Right cardiac atrium (tissue), 5 donors: ENCODE measurements at regions not wholly inside any gene's neighbourhood (a gene's known extent, or its start where the extent isn't known, plus 50 kb on each side); places are given as distances from the start of the nearest gene placed in this dataset.

ENCODE experiments used
- ATAC-seq, 2 donors: fragments of 200-7000 bp; cut with Tn5 transposase; one replicate each; pipeline versions ENCODE4 v1.8.0 to v1.9.1; 2020; ENCODE audit warnings: moderate library complexity in 2 of 2, mild to moderate bottlenecking in 1 of 2
- DNase-seq, 3 donors: peaks; one replicate each; pipeline ENCODE4 v3.0.0-alpha.2; 2020
- H3K27ac ChIP-seq: one replicate; pipeline ENCODE4 v1.5.1; 2013; ENCODE audit warnings: mild to moderate bottlenecking, low read length, control low read depth, moderate library complexity
- H3K27me3 ChIP-seq: one replicate; pipeline ENCODE4 v1.6.1; 2013; ENCODE audit not compliant: control insufficient read depth, insufficient read depth
- H3K4me1 ChIP-seq: one replicate; pipeline ENCODE4 v1.6.1; 2013; ENCODE audit warnings: low read length; ENCODE audit not compliant: control insufficient read depth, insufficient read depth
- H3K4me3 ChIP-seq: one replicate; pipeline ENCODE4 v1.5.1; 2013; ENCODE audit warnings: low read length, control low read depth
- H3K9me3 ChIP-seq: one replicate; pipeline ENCODE4 v1.6.1; 2013; ENCODE audit warnings: low read length; ENCODE audit not compliant: control insufficient read depth
- WGBS: extraction: QIAGEN DNeasy Blood & Tissue Kit; methylation state at CpG from one replicate; pipeline ENCODE4 v1.1.7; 2013; 5-methylcytosine and 5-hydroxymethylcytosine counted together
- intact Hi-C, 4 donors: fragments of 100-400 bp; cut with DNase I; formaldehyde crosslinking; loops; one replicate each; pipeline versions ENCODE4 v1.11.0 to v1.14.0; 2022 to 2023
- donor health status: healthy with polysubstance abuse.
- donor health status: DM: no; HTN: yes; CAD: no.
- donor health status: DM: no; HTN: no; CAD: no.
- donor health status: DM: no; HTN: yes; CAD: no; lungs with severe emphysema.
- donor health status: DM: yes; HTN: yes; CAD: no.

DNA sequence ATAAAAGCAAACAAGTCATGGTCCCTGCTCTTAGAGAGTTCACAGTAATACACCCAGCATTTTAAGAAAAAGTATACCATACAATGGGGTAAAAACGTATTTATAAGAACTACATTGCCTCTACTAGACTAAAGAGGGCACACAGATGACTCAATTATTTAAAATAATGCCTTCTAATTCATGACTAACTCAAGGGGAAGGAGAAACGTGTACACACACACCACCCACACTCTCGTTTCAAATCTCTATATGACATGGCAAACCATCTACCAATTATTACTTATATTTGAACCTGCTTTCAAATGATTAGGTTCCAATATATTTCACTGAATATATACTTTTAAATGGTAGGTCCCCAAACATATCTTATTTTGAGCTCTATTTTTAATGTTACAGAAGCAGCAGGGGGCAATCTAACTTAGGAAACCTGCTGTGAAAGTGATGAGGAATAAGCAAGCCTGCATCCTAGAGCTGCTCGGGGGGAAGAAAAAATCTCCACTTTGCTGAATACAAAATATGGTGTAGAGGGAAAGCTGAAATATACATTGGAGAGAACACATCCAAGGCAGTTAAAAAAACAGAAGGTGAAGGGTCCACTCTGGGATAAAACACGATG, 232.4 kb upstream of the PSMD7 start:
- intact Hi-C loops: no loop called here
- no peak overlapping the region for H3K27ac ChIP-seq
- no peak for ATAC-seq
- 50% methylated on average over 5 of the region's 5 CpGs for WGBS
- no peaks in the 10 kb centered on the region for H3K27me3 ChIP-seq
- H3K9me3 ChIP-seq: no peaks in the 10 kb centered on the region
- H3K4me3 ChIP-seq: no peak overlapping the region
- no peak for DNase-seq
- no peaks in the 10 kb centered on the region for H3K4me1 ChIP-seq

GRCh38 chr16:74053826-74054225, 242.8 kb upstream of the PSMD7 start:
- no peaks in the 10 kb centered on the region for H3K27me3 ChIP-seq
- H3K9me3 ChIP-seq: no peaks in the 10 kb centered on the region
- H3K4me1 ChIP-seq: no peaks in the 10 kb centered on the region
- intact Hi-C loops: no loop called here
- DNase-seq: no peak
- H3K27ac ChIP-seq: no peak overlapping the region
- no peak for ATAC-seq
- no peak overlapping the region for H3K4me3 ChIP-seq
- 42% methylated on average over 4 of the region's 4 CpGs for WGBS

DNA sequence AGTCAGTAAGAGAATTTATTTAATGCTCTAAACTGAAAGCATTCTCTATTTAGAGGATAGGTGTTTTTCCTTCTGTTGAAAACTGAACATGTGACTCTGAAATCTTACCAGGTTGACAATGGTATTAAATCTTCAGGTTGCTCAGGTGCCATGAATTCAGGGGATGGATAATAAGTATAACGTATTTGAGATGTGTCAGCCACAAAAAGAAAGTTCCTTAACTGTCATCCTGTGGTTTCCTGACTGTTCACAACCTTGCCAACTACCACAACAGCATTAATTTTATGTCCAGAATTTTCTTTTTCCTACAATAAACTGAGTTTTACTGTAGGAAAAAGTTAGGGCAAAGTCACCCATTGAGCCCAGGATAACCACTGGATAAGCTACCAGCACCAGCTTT, 243.3 kb upstream of the PSMD7 start:
- no peak for ATAC-seq
- Histone ChIP-seq H3K27ac (no peak overlapping the region), H3K4me3 (no peak overlapping the region), H3K9me3 (no peaks in the 10 kb centered on the region), H3K4me1 (no peaks in the 10 kb centered on the region), H3K27me3 (no peaks in the 10 kb centered on the region)
- DNase-seq: no peak
- WGBS: 50% methylated on average over 1 of the region's 1 CpG
- intact Hi-C loops: no loop called here

DNA sequence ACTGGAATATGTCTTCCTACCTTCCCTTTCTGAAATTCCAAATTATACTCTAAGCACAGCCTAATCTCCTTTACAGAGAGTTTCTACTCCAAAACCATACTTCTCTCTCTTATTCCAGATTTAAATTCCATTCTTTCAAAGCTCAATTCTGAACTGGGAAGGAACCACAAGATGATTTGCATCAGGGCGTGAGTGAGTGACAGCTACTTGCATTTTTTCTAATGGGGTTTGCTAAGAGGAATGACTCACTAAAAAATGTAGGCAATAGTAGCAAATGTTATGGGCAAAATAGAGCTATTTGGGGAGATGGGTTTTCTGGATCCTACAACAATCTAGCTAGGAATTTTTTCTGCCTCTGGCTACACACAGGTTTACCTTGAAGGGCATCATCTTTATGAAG, 244.6 kb upstream of the PSMD7 start:
- 86% methylated on average over 1 of the region's 1 CpG for WGBS
- Histone ChIP-seq H3K4me3 (no peak overlapping the region), H3K9me3 (no peaks in the 10 kb centered on the region), H3K27ac (no peak overlapping the region), H3K27me3 (no peaks in the 10 kb centered on the region), H3K4me1 (no peaks in the 10 kb centered on the region)
- ATAC-seq: no peak
- intact Hi-C loops: no loop called here
- no peak for DNase-seq

DNA sequence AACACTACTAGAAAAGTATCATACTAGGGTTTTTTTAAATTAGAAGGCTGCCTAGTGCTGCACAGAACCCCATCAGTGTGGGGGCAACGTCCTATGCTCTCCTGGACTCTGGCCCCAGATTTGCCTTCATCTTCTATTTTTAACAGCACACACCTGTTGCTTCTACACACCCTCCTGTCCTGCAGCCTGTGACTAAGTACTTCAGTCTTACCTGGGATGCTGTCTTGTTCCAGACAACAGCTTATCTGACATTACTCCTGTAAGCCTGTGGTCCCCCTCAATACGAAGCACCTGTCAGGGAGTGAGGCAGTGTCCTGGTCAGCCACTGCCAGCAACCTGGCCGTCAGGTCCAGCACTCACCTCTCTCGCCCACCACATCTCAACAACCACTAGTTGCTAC, 247.6 kb upstream of the PSMD7 start:
- 83% methylated on average over 4 of the region's 4 CpGs for WGBS
- no peaks in the 10 kb centered on the region for H3K4me1 ChIP-seq
- intact Hi-C loops: no loop called here
- no peaks in the 10 kb centered on the region for H3K9me3 ChIP-seq
- DNase-seq: no peak
- no peak for ATAC-seq
- H3K27ac ChIP-seq: no peak overlapping the region
- no peak overlapping the region for H3K4me3 ChIP-seq
- no peaks in the 10 kb centered on the region for H3K27me3 ChIP-seq

GRCh38 chr16:74046524-74046923, 250.1 kb upstream of the PSMD7 start:
- no peak overlapping the region for H3K4me3 ChIP-seq
- no peak for ATAC-seq
- H3K4me1 ChIP-seq: no peaks in the 10 kb centered on the region
- 82% methylated on average over 5 of the region's 5 CpGs for WGBS
- H3K27ac ChIP-seq: no peak overlapping the region
- intact Hi-C loops: no loop called here
- DNase-seq: no peak
- no peaks in the 10 kb centered on the region for H3K9me3 ChIP-seq
- H3K27me3 ChIP-seq: no peaks in the 10 kb centered on the region

DNA sequence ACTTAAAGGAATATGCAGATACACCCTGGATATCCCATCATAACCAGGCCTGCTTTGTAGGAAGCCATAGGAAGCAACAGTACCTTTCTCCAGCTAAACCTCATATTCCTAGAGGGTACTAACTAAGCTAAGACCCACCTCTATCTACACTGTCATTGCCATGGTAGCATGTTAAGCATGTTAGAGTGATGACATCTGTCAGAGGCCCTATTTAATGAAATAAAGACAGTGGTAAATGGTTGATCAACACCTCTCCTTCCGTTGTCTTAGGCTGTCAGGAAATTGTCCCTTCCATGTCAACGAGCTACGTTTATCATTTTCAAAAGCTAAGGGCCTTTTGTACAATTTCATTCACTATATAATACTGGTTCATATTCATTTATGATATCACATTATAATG, 251.1 kb upstream of the PSMD7 start:
- no peaks in the 10 kb centered on the region for H3K27me3 ChIP-seq
- DNase-seq (no peak), ATAC-seq (no peak)
- no peaks in the 10 kb centered on the region for H3K9me3 ChIP-seq
- no peak overlapping the region for H3K4me3 ChIP-seq
- 80% methylated on average over 3 of the region's 3 CpGs for WGBS
- intact Hi-C loops: no loop called here
- H3K27ac ChIP-seq: no peak overlapping the region
- no peaks in the 10 kb centered on the region for H3K4me1 ChIP-seq

- H3K4me3 ChIP-seq: no peak overlapping the region
- H3K27me3 ChIP-seq: no peaks in the 10 kb centered on the region
- ATAC-seq (no peak), DNase-seq (no peak)
- intact Hi-C loops: no loop called here
- no peaks in the 10 kb centered on the region for H3K9me3 ChIP-seq
- 7% methylated on average over 1 of the region's 1 CpG for WGBS
- H3K4me1 ChIP-seq: no peaks in the 10 kb centered on the region
- no peak overlapping the region for H3K27ac ChIP-seq
Observed at GRCh38 chr16:74035816-74036215, 260.8 kb upstream of the PSMD7 start.

- Histone ChIP-seq H3K4me3 (no peak overlapping the region), H3K27me3 (no peaks in the 10 kb centered on the region), H3K27ac (no peak overlapping the region), H3K4me1 (no peaks in the 10 kb centered on the region), H3K9me3 (no peaks in the 10 kb centered on the region)
- 13% methylated on average over 4 of the region's 4 CpGs for WGBS
- no peak for DNase-seq
- ATAC-seq: no peak
- intact Hi-C loops: no loop called here
Observed at GRCh38 chr16:74034862-74035261, 261.8 kb upstream of the PSMD7 start.

DNA sequence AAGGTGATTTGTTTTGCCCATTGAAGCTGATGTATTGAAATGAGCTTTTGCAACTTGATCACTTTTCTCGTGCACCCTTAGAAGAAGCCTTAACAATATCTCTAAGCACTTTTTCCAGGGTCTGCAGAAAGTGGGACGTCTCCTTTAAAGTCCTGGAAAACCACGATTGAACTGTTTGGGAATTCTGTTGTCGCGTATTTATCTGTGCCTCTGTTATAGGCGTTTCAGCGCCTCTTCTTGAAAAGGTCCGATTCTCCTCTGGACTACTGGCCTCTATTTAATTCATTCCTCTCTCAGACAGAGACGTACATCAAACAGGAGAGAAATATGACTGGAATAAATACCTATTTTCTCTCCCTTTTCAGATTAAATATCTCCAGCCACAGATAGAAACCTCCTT, 262.4 kb upstream of the PSMD7 start:
- no peak for ATAC-seq
- no peak overlapping the region for H3K4me3 ChIP-seq
- H3K27me3 ChIP-seq: no peaks in the 10 kb centered on the region
- WGBS: 24% methylated on average over 9 of the region's 9 CpGs
- no peaks in the 10 kb centered on the region for H3K9me3 ChIP-seq
- H3K4me1 ChIP-seq: no peaks in the 10 kb centered on the region
- H3K27ac ChIP-seq: no peak overlapping the region
- no peak for DNase-seq
- intact Hi-C loops: no loop called here

GRCh38 chr16:74033441-74033995, 263.1 kb upstream of the PSMD7 start:
- Histone ChIP-seq H3K9me3 (no peaks in the 10 kb centered on the region), H3K27me3 (no peaks in the 10 kb centered on the region), H3K27ac (no peak overlapping the region), H3K4me3 (no peak overlapping the region), H3K4me1 (no peaks in the 10 kb centered on the region)
- DNase-seq (no peak), ATAC-seq (no peak)
- WGBS: 67% methylated on average over 9 of the region's 9 CpGs
- intact Hi-C loops: no loop called here

- DNase-seq (no peak), ATAC-seq (no peak)
- H3K27ac ChIP-seq: no peak overlapping the region
- intact Hi-C loops: no loop called here
- WGBS: 82% methylated on average over 4 of the region's 4 CpGs
- no peaks in the 10 kb centered on the region for H3K4me1 ChIP-seq
- H3K4me3 ChIP-seq: no peak overlapping the region
- no peaks in the 10 kb centered on the region for H3K27me3 ChIP-seq
- H3K9me3 ChIP-seq: no peaks in the 10 kb centered on the region
Observed at GRCh38 chr16:74031551-74031950, 265.1 kb upstream of the PSMD7 start.
